ENCODE measurements at regions not wholly inside any gene's neighbourhood (a gene's known extent, or its start where the extent isn't known, plus 50 kb on each side); places are given as distances from the start of the nearest gene placed in this dataset.

- Histone ChIP-seq H3K27ac (ENCODE audit: low read depth, low read length) (no peak overlapping the region), H4K91ac (replicated peaks; ENCODE audit: insufficient read length, low read length) (no peak overlapping the region), H3K23me2 (ENCODE audit: low read depth, low read length) (no peaks in the 10 kb centered on the region), H3K79me1 (ENCODE audit: low read depth, low read length) (no peaks in the 10 kb centered on the region), H3K18ac (ENCODE audit: extremely low read depth, low read length) (no peak overlapping the region), H2AFZ (ENCODE audit: low read length) (no peak overlapping the region), H3K4ac (replicated peaks; ENCODE audit: insufficient read length, low read depth, low read length) (no peak overlapping the region), H2AK5ac (ENCODE audit: low read depth, low read length) (no peak overlapping the region), H2BK12ac (ENCODE audit: low read depth, low read length) (no peak overlapping the region), H3K4me1 (replicated peaks in 1 of 4; ENCODE audit: control insufficient read depth in 3 of 4, insufficient read depth in 4 of 4, low read length in 3 of 4) (no peaks in the 10 kb centered on the region), H3K9me3 (ENCODE audit: insufficient read depth in 2 of 2, low read depth in 1 of 2, low read length in 1 of 2) (peaks cover 7 to 13% of the 10 kb centered on the region in 2 experiments; a peak in 3 of 4 replicates), H3K27me3 (replicated peaks in 1 of 4; ENCODE audit: control insufficient read depth in 3 of 4, extremely low read depth in 1 of 4, insufficient read depth in 3 of 4, low read length in 3 of 4) (no peaks in the 10 kb centered on the region), H3K79me2 (ENCODE audit: control insufficient read depth in 1 of 2, insufficient read depth in 2 of 2, low read length in 2 of 2) (no peaks in the 10 kb centered on the region), H3K23ac (ENCODE audit: insufficient read length) (no peak overlapping the region), H2BK5ac (ENCODE audit: low read depth, low read length) (no peak overlapping the region), H3K14ac (ENCODE audit: insufficient read length) (no peak overlapping the region), H3K9ac (replicated peaks in 1 of 4; ENCODE audit: extremely low read depth in 1 of 4, low read depth in 3 of 4, low read length in 3 of 4) (no peak overlapping the region), H3K4me2 (ENCODE audit: insufficient read depth in 1 of 2, low read depth in 2 of 2, low read length in 2 of 2) (no peak overlapping the region), H2BK15ac (ENCODE audit: low read length) (no peak overlapping the region), H4K8ac (ENCODE audit: extremely low read depth, insufficient read depth, low read length) (no peak overlapping the region), H2BK20ac (ENCODE audit: low read length) (no peak overlapping the region), H3K36me3 (ENCODE audit: control insufficient read depth in 2 of 4, insufficient read depth in 4 of 4, low read length in 3 of 4) (peaks cover 0 to 3% (median 0%) of the 10 kb centered on the region in 4 experiments; a peak in 1 of 8 replicates), H3K56ac (replicated peaks; ENCODE audit: insufficient read length, low read depth, low read length) (no peak overlapping the region), H4K20me1 (replicated peaks in 1 of 2; ENCODE audit: control insufficient read depth in 1 of 2, insufficient read depth in 2 of 2, low read length in 2 of 2) (no peaks in the 10 kb centered on the region), H2BK120ac (replicated peaks; ENCODE audit: low read depth, low read length) (no peak overlapping the region), H3K4me3 (ENCODE audit: extremely low read depth in 1 of 4, insufficient read depth in 2 of 4, low read depth in 3 of 4, low read length in 4 of 4) (no peak overlapping the region), H4K5ac (ENCODE audit: insufficient read length, low read depth, low read length) (no peak overlapping the region)
- CTCF ChIA-PET (ENCODE audit: partially characterized antibody) = no interaction called here
- TF ChIP-seq SIN3A (conservative IDR thresholded peaks at IDR 0.05 in 1 of 2, IDR thresholded peaks at IDR 0.05 in 1 of 2; ENCODE audit: low read depth in 1 of 2, low read length in 2 of 2) = no peak
- TF ChIP-seq SUZ12 (IDR thresholded peaks at IDR 0.05; ENCODE audit: low read length) = no peak
- no peak for TF ChIP-seq CREB1 (IDR thresholded peaks at IDR 0.05)
- TF ChIP-seq CTBP2 (IDR thresholded peaks at IDR 0.05; ENCODE audit: borderline replicate concordance, insufficient read depth, insufficient read length, low read length) = no peak
- POLR2A ChIA-PET (ENCODE audit: partially characterized antibody) = no interaction called here
- 95% methylated on average over 5 of the region's 5 CpGs; no CpG with 5 or more reads in 1 of the 2 experiments for WGBS, 2 experiments (ENCODE audit: extremely low coverage in 1 of 2, insufficient coverage in 1 of 2, insufficient read length in 1 of 2, insufficient replicate concordance in 2 of 2, low coverage in 1 of 2, low lambda C conversion rate in 2 of 2, missing lambda C conversion rate in 1 of 2)
- FAIRE-seq (no peak), DNase-seq (ENCODE audit: low read depth in 1 of 2, low spot score in 2 of 2) (no peak)
Measured at GRCh38 chr4:14018191-14018853, 390.8 kb upstream of the BOD1L1 start.

Data from H1 (cell line).